ENCODE measurements at regions not wholly inside any gene's neighbourhood (a gene's known extent, or its start where the extent isn't known, plus 50 kb on each side); places are given as distances from the start of the nearest gene placed in this dataset.

DNA sequence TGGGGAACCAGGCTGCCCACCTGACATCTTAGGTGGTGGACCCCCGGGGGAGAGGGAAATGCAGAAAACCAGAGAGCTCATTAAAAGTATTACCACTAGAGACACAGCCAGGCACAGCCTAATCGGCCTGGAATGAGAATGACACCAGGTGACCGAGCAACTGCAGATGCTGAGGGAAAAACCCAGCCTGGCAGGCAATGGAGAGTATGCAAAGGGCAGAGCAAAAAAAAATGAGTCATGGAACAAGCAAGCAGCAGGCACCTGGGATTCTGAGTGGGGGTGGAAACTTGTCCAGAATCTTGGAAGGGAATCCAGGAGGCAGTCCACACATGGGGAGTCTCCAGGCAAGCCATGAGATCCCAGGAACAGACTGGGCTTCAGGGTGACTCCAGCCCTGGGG, 183.7 kb upstream of the LRRN1 start:
- TF ChIP-seq POLR2A (IDR thresholded peaks at IDR 0.05; ENCODE audit: low read length) (no peak), GATA1 (IDR thresholded peaks at IDR 0.05; ENCODE audit: low read depth, low read length) (no peak)
